GM21576 (cell line): ENCODE measurements at regions not wholly inside any gene's neighbourhood (a gene's known extent, or its start where the extent isn't known, plus 50 kb on each side); places are given as distances from the start of the nearest gene placed in this dataset.

Experiments used
- ATAC-seq: cut with Tn5 transposase; IDR thresholded peaks from one replicate; pipeline ENCODE4 v1.9.1; 2021; ENCODE audit warnings: mild to moderate bottlenecking, moderate library complexity; ENCODE audit not compliant: unreplicated experiment

GRCh38 chr4:19915276-19915675 lies 336.4 kb upstream of the SLIT2 start:
- no peak for ATAC-seq

DNA sequence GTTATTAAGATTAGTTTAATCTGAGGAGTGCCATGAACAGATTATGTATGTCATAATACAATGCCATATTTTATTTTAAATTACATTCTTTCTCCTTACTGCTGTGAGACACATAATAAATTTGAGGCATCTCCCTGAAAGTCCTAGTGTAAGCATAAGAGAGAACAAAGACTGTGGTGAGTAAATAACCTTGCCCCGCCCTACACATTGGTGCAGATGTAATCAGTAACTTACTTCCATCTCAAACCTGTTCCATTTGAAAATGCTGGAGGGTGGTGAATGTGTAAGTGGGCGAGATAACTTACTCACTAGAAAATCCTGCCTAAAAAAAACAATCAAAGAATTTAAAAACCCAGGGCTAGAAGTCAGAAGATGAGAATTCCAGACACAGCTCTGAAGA lies 338.1 kb upstream of the SLIT2 start:
- ATAC-seq = no peak

DNA sequence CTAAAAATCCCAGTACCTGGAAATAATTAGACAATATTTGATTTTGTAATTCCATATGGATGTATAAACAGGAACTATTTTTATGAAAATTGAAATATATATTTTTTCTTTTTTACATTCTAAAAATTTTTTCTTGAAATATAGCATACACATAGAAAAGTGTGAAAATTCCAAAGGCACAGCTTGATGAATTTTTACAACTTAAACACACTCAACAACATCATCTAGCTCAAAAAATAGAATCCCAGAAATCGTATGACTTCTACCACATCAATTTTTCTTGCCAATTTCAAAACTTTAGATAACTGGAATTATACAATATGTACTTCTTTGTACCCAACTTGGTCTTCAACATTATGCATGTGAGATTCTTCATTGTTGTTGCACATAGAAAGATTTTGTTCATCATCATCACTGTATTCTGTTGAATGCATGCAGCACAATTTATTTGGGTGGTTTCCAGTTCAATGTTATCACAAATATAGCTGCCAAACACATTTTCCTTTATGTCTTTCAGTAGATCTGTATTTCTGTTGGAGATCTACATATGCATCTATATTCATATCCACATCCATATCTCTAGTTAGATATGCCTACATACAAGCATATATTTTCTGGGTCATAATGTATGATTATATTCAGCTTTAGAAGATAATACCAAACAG lies 340.7 kb upstream of the SLIT2 start:
- ATAC-seq = no peak

- no peak for ATAC-seq
Measured at GRCh38 chr4:19905024-19905423, 346.7 kb upstream of the SLIT2 start.

GRCh38 chr4:19888587-19888986 lies 363.1 kb upstream of the SLIT2 start:
- ATAC-seq = no peak

DNA sequence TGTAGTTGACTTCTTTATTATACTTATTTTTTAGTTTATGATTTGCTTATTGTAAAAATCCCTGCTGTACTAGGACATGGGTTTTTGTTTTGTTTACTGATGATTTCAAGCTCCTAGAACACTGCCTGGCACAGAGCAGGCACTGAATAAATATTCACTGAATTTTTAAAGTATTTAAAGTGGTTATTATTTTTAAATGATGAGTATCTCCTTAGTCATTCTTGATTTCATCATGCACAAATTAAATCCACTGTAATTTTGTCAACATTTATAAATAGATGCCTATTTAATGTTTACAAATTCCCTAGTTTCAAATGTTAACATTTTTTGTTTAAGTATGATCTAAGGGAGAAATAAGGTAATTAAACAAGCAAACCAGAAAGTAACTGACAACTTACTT lies 367.9 kb upstream of the SLIT2 start:
- no peak for ATAC-seq

DNA sequence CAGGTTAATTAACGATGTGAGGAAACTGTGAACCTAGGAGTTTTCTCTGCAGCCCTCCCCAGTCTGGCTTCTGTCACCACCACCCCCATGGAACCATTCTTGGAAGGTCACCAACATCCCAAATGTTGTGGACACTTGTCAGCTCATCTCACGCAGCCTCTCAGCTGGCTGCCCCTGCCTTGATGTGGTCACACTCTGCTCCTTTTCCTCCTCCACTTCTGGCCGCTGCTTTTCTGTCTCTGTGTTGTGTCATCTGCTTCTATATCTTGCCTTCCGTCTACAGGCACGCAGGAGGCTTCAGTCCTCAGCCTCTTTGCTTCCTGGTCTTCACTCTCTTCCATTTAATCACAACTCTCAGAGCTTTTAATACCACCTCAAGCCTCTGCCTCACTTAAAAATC lies 371.5 kb upstream of the SLIT2 start:
- ATAC-seq = no peak

DNA sequence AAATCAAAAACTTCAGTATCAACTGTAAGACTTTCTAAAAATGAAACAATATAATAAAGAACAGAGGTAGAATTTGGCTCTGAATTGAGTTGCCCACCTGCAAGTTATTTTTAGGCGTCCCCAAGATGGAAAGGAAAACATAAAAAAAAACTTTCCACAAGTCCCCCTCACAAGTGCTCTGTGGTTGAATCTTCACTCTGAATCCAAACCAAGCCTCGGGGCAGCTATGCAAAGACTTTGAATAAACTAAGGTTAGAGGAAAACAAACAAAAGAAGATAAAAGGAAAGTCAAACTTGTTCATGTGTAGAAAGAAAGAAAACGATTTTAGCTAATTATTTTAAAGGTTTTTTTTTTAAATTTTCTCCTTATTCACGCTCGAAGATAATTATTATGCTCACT lies 372.4 kb upstream of the SLIT2 start:
- no peak for ATAC-seq

DNA sequence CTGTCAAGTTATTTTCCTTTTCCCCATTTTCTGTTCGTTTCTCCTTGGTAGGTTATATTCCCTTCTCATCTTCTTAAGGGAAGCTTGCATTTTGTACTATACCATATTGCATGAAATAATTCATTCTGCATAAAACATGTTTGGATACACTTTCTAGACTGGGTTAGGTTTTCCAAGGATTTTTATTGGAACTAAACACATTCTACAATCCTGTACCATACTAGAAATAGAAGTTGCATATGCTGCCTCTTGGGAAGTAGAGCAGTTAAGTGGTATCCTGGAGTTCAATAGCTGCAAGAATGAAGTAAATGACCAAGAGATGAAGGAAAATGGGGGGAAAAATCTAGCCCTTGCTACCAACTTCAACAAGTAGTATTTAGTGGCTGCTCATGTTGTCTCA lies 393.7 kb upstream of the SLIT2 start:
- no peak for ATAC-seq

- no peak for ATAC-seq
Measured at GRCh38 chr4:19857380-19857779, 394.3 kb upstream of the SLIT2 start.

DNA sequence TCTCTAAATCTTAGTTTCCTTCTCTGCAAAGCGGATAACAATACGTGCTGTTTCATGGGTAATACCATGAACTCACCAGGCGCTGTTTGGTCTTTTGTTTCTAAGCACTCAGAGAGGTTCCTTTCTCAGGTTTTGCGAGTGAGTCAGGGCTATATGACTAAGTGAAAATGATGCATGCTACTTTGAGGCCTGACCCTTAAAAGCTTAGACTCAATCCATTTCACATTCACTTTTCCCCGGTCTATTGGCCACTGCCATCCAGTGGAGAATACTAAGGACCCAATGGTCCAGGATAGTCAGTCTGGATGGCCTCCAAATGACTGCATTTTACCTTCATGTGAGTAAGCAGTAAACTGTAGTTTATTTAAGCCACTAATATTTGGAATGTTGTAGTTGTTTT lies 400.8 kb upstream of the SLIT2 start:
- no peak for ATAC-seq

GRCh38 chr4:19844446-19844845 lies 407.3 kb upstream of the SLIT2 start:
- ATAC-seq = no peak

DNA sequence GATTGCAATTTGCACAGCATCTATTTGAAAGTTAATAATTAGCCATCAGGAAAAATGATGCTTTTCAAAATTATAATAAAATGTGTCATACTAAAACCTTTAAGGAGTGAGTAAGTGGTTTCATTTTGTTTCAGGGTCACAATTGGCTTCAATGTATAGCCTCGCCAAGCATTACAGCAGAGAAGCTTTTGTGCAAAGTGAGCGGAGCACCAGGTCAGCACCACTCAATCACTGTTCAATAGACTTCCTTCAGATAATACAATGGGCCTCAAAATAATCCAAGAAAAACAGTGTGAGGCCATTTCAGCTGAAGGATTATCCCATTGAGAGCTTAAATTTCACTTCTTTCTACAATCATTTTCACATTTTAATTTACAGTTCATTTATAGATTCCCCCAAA lies 409.2 kb upstream of the SLIT2 start:
- ATAC-seq = no peak

- ATAC-seq = no peak
Measured at GRCh38 chr4:19838858-19839257, 412.8 kb upstream of the SLIT2 start.

DNA sequence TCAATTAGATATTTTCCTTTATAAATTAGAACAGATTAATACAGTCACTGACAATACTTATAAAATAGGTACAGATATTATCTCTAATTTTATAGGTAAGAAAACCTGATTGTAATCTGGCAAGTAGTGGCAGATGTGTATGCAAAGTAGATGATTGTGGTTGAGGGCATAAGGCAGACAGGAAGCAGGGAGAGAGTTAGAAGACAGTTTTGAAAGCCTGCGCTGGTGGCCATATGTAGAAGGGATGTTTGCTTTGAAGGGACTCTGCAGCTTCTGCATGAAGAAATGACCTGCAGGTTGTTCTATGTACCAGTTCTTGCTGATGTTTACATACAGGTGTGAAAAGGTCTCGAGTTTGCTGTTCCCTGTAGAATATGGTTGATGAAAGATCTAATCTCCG lies 416.3 kb upstream of the SLIT2 start:
- no peak for ATAC-seq

- ATAC-seq = no peak
Measured at GRCh38 chr4:19832411-19832810, 419.3 kb upstream of the SLIT2 start.

DNA sequence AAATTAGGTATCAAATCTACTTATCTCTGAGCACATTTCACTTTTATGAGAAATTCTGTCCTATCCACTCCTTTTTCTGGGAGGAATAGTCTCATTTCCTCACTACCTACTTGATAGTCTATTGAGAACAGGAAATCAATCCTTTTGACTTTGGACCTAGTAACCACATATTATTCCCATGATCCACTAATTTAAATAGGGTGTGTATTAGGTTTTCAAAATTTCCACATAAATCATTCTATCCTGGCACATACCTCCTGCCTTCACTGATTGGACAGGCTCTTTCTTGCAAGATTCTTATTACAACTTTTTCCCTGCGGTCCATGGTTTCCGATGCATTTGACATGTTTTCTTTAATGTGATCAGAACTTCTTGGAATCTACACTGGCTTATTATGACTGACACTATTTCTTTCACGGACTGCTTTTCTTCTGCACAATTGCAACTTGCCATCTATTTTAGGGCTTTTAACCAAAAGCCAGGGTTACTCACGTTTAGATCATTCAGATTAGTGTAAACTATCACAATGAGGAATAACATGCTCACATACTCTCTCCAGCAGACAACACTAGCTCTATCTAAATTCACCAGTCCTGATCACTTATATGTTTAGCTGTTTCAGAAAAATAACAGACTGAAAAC lies 419.9 kb upstream of the SLIT2 start:
- ATAC-seq = no peak

- no peak for ATAC-seq
Measured at GRCh38 chr4:19829101-19829500, 422.6 kb upstream of the SLIT2 start.

DNA sequence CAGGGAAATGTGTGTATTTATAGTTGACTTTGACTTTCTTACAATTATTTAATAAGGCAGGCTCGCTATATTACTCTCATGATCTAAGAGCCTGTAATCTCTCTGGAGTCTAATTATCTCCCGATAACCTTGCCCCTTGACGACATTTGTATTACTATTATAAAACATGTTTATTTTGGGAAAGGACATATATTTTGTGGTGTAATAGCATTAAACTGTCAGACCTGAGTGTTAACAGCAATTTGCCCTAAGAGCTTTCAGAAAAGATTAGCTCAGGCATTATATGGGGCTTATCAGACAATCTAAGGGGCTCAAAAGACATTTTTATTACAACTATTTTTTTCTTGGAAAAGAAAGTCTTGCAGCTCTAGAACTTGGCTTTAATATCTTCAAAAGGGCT lies 427.9 kb upstream of the SLIT2 start:
- no peak for ATAC-seq

GRCh38 chr4:19819737-19820136 lies 432.0 kb upstream of the SLIT2 start:
- ATAC-seq = no peak

DNA sequence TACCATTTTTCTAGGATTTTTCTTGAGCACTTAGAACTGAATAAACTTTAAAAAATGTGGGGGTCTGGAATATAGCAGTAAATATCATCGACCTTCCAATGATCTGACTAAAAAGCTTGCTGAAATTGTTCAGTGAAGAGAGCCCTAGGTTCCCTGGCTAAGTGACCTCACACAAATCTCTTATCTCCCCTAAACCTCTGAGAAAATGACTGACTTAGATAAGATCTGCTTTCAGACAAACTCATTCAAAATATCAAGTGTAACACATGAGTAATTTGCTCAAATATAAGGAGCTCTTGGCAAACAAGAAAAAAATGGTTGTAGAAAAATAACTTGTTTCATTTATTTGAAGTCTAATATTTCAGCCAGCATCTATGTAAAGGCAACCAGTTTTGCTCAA lies 441.7 kb upstream of the SLIT2 start:
- ATAC-seq = no peak

DNA sequence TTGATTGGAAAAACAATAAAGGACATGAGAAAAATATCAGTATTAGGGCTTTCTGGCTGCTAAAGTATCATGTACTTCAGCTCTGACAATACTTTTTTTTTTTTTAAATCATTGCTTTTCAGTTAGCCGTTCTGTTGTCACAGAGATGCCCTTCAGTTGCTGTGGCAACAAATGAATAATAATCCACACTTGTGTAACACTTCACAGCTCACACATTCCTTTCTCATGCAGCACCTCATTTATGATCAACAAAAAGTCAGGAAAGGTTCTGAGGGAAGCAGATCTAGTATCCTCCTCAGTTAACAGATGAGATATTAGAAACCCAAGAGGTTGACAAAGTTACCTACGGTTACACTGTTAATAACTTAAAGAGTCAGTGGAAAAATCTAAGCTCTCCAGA lies 444.2 kb upstream of the SLIT2 start:
- ATAC-seq = no peak

GRCh38 chr4:19806865-19807264 lies 444.8 kb upstream of the SLIT2 start:
- ATAC-seq = no peak
